Vagina (tissue), 2 donors: ENCODE measurements at regions not wholly inside any gene's neighbourhood (a gene's known extent, or its start where the extent isn't known, plus 50 kb on each side); places are given as distances from the start of the nearest gene placed in this dataset.

ENCODE experiments used
- DNase-seq, 2 donors: peaks; one replicate each; pipeline ENCODE4 v3.0.0-alpha.2; 2017; ENCODE audit errors: extremely low spot score in 2 of 2
- H3K27ac ChIP-seq: fragments of 200-600 bp; sonication (generic); one replicate; pipeline ENCODE4 v1.5.1; 2019
- H3K27me3 ChIP-seq: fragments of 200-600 bp; sonication (generic); one replicate; pipeline ENCODE4 v1.5.1; 2019
- H3K36me3 ChIP-seq, 2 donors: fragments of 200-600 bp; sonication (generic); one replicate each; pipeline ENCODE4 v1.5.1; 2017 to 2019
- H3K4me1 ChIP-seq: fragments of 200-600 bp; sonication (generic); one replicate; pipeline ENCODE4 v1.5.1; 2019
- H3K4me3 ChIP-seq, 2 donors: fragments of 200-600 bp; sonication (generic); 1 replicate in 1 of 2; 2 replicates in 1 of 2; pipeline ENCODE4 v1.5.1; 2016 to 2019
- H3K9me3 ChIP-seq: fragments of 200-600 bp; sonication (generic); one replicate; pipeline ENCODE4 v1.5.1; 2019
- CTCF ChIP-seq, 3 experiments: fragments of 450-650 bp in 2 of 3; fragments of 200-600 bp in 1 of 3; sonication (generic) in 1 of 3; IDR thresholded peaks; one replicate each; pipeline ENCODE4 v1.5.1; 2017 to 2019; ENCODE audit warnings: antibody characterized with exemption in 3 of 3, mild to moderate bottlenecking in 2 of 3, moderate library complexity in 2 of 3
- POLR2A ChIP-seq, 2 donors: fragments of 450-650 bp; IDR thresholded peaks; one replicate each; pipeline ENCODE4 v1.6.1; 2017; ENCODE audit warnings: antibody characterized with exemption in 2 of 2, mild to moderate bottlenecking in 2 of 2, moderate library complexity in 2 of 2
- POLR2AphosphoS5 ChIP-seq, 2 donors: sonication (generic); formaldehyde crosslinking; IDR thresholded peaks; one replicate each; pipeline ENCODE4 v1.9.0; 2017; ENCODE audit warnings: antibody characterized with exemption in 2 of 2, mild to moderate bottlenecking in 2 of 2, low read depth in 1 of 2; ENCODE audit not compliant: insufficient read depth in 1 of 2
- intact Hi-C: fragments of 100-400 bp; cut with DNase I; formaldehyde crosslinking; loops from one replicate; pipeline ENCODE4 v1.15.1; 2023

DNA sequence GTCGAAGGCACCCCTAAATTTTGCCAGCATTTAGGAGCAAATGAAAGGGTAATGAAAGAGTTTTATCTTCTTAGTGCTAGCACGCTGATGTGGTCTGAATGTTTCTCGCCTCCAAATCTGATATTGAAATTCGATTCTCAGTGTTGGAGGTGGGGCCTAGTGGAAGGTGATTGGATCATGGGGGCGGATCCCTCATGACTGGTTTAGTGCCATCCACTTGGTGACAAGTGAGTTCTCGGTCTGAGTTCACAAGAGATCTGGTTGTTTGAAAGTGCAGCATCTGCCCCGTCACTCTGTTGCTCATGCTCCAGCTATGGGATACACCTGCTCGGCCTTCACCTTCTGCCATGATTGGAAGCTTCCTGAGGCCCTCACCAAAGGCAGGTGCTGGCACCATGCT, 75.1 kb upstream of the ZBTB40 start:
- Histone ChIP-seq H3K27ac (no peak overlapping the region), H3K36me3 (no peaks in the 10 kb centered on the region), H3K4me1 (no peaks in the 10 kb centered on the region), H3K27me3 (no peaks in the 10 kb centered on the region), H3K4me3 (no peak overlapping the region), H3K9me3 (no peaks in the 10 kb centered on the region)
- TF ChIP-seq CTCF (IDR thresholded peaks at IDR 0.05) (no peak), POLR2AphosphoS5 (IDR thresholded peaks at IDR 0.05; ENCODE audit: insufficient read depth in 1 of 2, low read depth in 1 of 2) (no peak), POLR2A (IDR thresholded peaks at IDR 0.05) (no peak)
- intact Hi-C loops, result no loop called here
- no peak for DNase-seq

GRCh38 chr1:22376976-22377375, 74.7 kb upstream of the ZBTB40 start:
- Histone ChIP-seq H3K27ac (no peak overlapping the region), H3K4me3 (no peak overlapping the region), H3K36me3 (no peaks in the 10 kb centered on the region), H3K27me3 (no peaks in the 10 kb centered on the region), H3K4me1 (no peaks in the 10 kb centered on the region), H3K9me3 (no peaks in the 10 kb centered on the region)
- TF ChIP-seq POLR2AphosphoS5 (IDR thresholded peaks at IDR 0.05; ENCODE audit: insufficient read depth in 1 of 2, low read depth in 1 of 2) (no peak), CTCF (IDR thresholded peaks at IDR 0.05) (no peak), POLR2A (IDR thresholded peaks at IDR 0.05) (no peak)
- DNase-seq, result no peak
- intact Hi-C loops, result no loop called here

DNA sequence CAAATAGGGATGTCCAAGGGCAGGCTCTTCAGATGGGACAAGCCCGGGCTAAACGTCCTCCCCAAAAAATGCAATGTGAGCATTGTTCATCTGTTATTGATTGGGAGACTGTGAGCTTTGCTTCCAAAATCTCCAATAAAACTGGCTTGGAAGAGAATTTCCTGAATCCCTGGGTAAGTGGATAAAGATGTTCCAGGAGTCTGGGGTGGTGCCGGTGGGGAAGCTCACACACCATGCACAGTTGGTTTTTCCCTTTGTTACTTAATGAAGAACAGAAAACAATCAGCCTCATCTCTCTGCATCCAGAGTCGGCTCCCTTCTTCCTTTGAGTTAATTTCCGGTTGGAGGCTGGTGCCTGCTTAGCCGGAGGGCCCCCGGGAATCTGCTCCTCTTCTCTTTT, 72.1 kb upstream of the ZBTB40 start:
- H3K27ac ChIP-seq, result no peak overlapping the region
- no peak for TF ChIP-seq POLR2A (IDR thresholded peaks at IDR 0.05)
- no peak for TF ChIP-seq CTCF (IDR thresholded peaks at IDR 0.05)
- no peak for TF ChIP-seq POLR2AphosphoS5 (IDR thresholded peaks at IDR 0.05; ENCODE audit: insufficient read depth in 1 of 2, low read depth in 1 of 2)
- no peaks in the 10 kb centered on the region for H3K27me3 ChIP-seq
- H3K4me3 ChIP-seq, result no peak overlapping the region
- no peaks in the 10 kb centered on the region for H3K9me3 ChIP-seq
- intact Hi-C loops, result no loop called here
- DNase-seq, result no peak
- H3K36me3 ChIP-seq, result no peaks in the 10 kb centered on the region
- no peaks in the 10 kb centered on the region for H3K4me1 ChIP-seq

- Histone ChIP-seq H3K27me3 (no peaks in the 10 kb centered on the region), H3K9me3 (no peaks in the 10 kb centered on the region), H3K4me1 (no peaks in the 10 kb centered on the region), H3K36me3 (no peaks in the 10 kb centered on the region), H3K4me3 (no peak overlapping the region), H3K27ac (no peak overlapping the region)
- DNase-seq, result no peak
- intact Hi-C loops, result no loop called here
- TF ChIP-seq POLR2A (IDR thresholded peaks at IDR 0.05), result no peak
- TF ChIP-seq CTCF (IDR thresholded peaks at IDR 0.05), result no peak
- no peak for TF ChIP-seq POLR2AphosphoS5 (IDR thresholded peaks at IDR 0.05; ENCODE audit: insufficient read depth in 1 of 2, low read depth in 1 of 2)
Measured at GRCh38 chr1:22380024-22380785, 71.4 kb upstream of the ZBTB40 start.

DNA sequence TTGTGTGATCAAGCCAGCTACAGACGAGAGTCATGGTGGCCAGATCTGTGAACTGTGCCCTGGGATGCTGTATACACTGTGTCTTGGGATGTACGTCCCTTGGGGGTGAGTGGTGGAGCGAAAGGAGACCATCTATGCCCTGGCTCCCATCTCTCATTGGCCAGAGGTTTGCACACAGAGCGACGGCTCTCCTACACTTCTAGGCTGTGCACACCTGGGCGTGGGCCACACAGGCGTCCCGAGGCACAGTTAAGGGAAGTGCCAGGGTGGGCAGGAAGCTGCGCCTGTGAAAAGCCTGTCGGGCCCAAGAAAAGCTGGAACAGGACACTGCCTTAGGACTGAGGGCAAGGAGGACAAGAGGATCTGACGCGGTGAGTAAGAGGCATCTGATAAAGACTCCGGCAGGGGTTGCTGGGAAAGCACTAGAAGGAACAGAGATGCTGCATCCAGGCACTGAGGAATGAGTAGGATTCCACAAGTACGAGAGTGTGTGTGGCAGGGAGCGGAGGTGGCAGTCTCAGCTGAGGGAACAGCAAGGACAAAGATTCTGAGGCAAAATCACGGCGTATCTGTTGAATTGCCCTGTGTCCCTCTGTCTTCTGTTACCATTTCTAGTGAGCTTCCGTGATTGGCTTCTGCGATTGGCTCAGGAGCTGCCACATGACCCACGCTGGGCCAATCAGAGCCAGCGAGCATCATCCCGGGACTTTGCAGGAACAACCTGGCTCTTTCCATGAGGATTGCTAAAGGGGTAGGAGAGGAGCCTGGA, 67.9 kb upstream of the ZBTB40 start:
- TF ChIP-seq POLR2A (IDR thresholded peaks at IDR 0.05), result no peak
- TF ChIP-seq POLR2AphosphoS5 (IDR thresholded peaks at IDR 0.05; ENCODE audit: insufficient read depth in 1 of 2, low read depth in 1 of 2), result no peak
- TF ChIP-seq CTCF (IDR thresholded peaks at IDR 0.05), result no peak
- Histone ChIP-seq H3K27ac (no peak overlapping the region), H3K4me3 (no peak overlapping the region), H3K36me3 (no peaks in the 10 kb centered on the region), H3K4me1 (no peaks in the 10 kb centered on the region), H3K9me3 (no peaks in the 10 kb centered on the region), H3K27me3 (no peaks in the 10 kb centered on the region)
- intact Hi-C loops, result no loop called here
- no peak for DNase-seq
